HepG2 (cell line): ENCODE measurements at regions not wholly inside any gene's neighbourhood (a gene's known extent, or its start where the extent isn't known, plus 50 kb on each side); places are given as distances from the start of the nearest gene placed in this dataset.

Source experiments
- ATAC-seq: fragments of 200-7000 bp; cut with Tn5 transposase; 3 replicates; pipeline ENCODE4 v1.9.1; 2020; ENCODE audit warnings: mild to moderate bottlenecking, moderate library complexity
- BruUV-seq: library from RNA; stranded (reverse); fragments of 400-500 nt; replicated peaks from 2 replicates; lab custom pipeline; 2021; lab: Mats Ljungman, UMichigan
- CTCF ChIA-PET: fragments of 300-600 bp; formaldehyde crosslinking; extraction: SDS; loops from one replicate; lab custom pipeline; 2021; ENCODE audit warnings: low total read pairs, inconsistent platforms, low intra/inter-chr PET ratio; lab: Yijun Ruan, JAX
- POLR2A ChIA-PET: fragments of 350-600 bp; sonication (Branson Sonifier 250); formaldehyde crosslinking; loops from one replicate; lab custom pipeline; 2020; ENCODE audit warnings: antibody characterized with exemption, inconsistent platforms; lab: Yijun Ruan, JAX
- DNase-seq: peaks from one replicate; pipeline ENCODE4 v3.0.0-alpha.2; 2015; ENCODE audit warnings: low spot score
- FAIRE-seq: peaks from 3 replicates; lab custom pipeline; 2011; peaks lifted over from hg19 to GRCh38; lab: Jason Lieb, UNC
- H2AFZ ChIP-seq: one replicate; pipeline ENCODE4 v1.6.1; 2011; ENCODE audit warnings: low read length, inconsistent platforms
- H3K27ac ChIP-seq: fragments of 300-600 bp; 3 replicates; pipeline ENCODE4 v1.8.0; 2011; ENCODE audit warnings: mixed run types, mild to moderate bottlenecking, mixed read lengths, low read length, inconsistent platforms; ENCODE audit not compliant: insufficient read depth; ENCODE audit errors: extremely low read length
- H3K27me3 ChIP-seq, 2 experiments: fragments of 200-600 bp in 1 of 2; 2 replicates in 1 of 2; 3 replicates in 1 of 2; pipeline versions ENCODE4 v1.6.0 to v1.8.0; 2011; ENCODE audit warnings: low read length in 2 of 2, mild to moderate bottlenecking in 2 of 2, moderate library complexity in 2 of 2, inconsistent platforms in 1 of 2; ENCODE audit not compliant: insufficient read depth in 2 of 2, control insufficient read depth in 1 of 2
- H3K36me3 ChIP-seq, 2 experiments: fragments of 200-600 bp in 1 of 2; replicated peaks in 1 of 2; 2 replicates in 1 of 2; 3 replicates in 1 of 2; pipeline versions ENCODE4 v1.5.1 to v1.8.0; 2011; ENCODE audit warnings: low read length in 2 of 2, inconsistent platforms in 1 of 2; ENCODE audit not compliant: insufficient read depth in 2 of 2, control insufficient read depth in 1 of 2
- H3K4me1 ChIP-seq: 2 replicates; pipeline ENCODE4 v1.5.1; 2012; ENCODE audit warnings: low read length, inconsistent platforms; ENCODE audit not compliant: insufficient read depth
- H3K4me2 ChIP-seq: 2 replicates; pipeline ENCODE4 v1.6.0; 2011; ENCODE audit warnings: low read depth, low read length, inconsistent platforms
- H3K4me3 ChIP-seq, 3 experiments: fragments of 200-600 bp in 1 of 3; sonication (generic), shearing (Covaris generic) in 1 of 3; replicated peaks in 1 of 3; 2 replicates each; pipeline ENCODE4 v1.5.1; 2011 to 2016; ENCODE audit warnings: low read length in 3 of 3, inconsistent platforms in 2 of 3, low read depth in 2 of 3, mild to moderate bottlenecking in 2 of 3, control low read depth in 1 of 3, mixed read lengths in 1 of 3; ENCODE audit not compliant: insufficient read depth in 1 of 3
- H3K79me2 ChIP-seq: one replicate; pipeline ENCODE4 v1.6.1; 2011; ENCODE audit warnings: low read length, inconsistent platforms; ENCODE audit not compliant: insufficient read depth
- H3K9ac ChIP-seq: 2 replicates; pipeline ENCODE4 v1.6.0; 2011; ENCODE audit warnings: mild to moderate bottlenecking, low read depth, low read length, inconsistent platforms; ENCODE audit not compliant: insufficient read depth
- H3K9me3 ChIP-seq: 2 replicates; pipeline ENCODE4 v1.5.1; 2012; ENCODE audit warnings: mild to moderate bottlenecking, low read length
- H4K20me1 ChIP-seq: 2 replicates; pipeline ENCODE4 v1.6.0; 2011; ENCODE audit warnings: inconsistent platforms, mild to moderate bottlenecking, low read length, moderate library complexity; ENCODE audit not compliant: insufficient read depth
- CCAR2 ChIP-seq: fragments of 200-400 bp; formaldehyde crosslinking; optimal IDR thresholded peaks from 2 replicates; pipeline ENCODE3; 2018; ENCODE audit warnings: low read depth, mild to moderate bottlenecking, low read length, moderate library complexity
- DMTF1 ChIP-seq: sonication (generic); formaldehyde crosslinking; IDR thresholded peaks from 2 replicates; pipeline ENCODE4 v1.4.0; 2020; ENCODE audit warnings: mild to moderate bottlenecking, missing genetic modification reagents
- HCFC1 ChIP-seq: fragments of 150-350 bp; IDR thresholded peaks from 2 replicates; pipeline ENCODE4 v1.6.1; 2014; ENCODE audit warnings: low read depth, low read length
- HHEX ChIP-seq: IDR thresholded peaks from 2 replicates; pipeline ENCODE4 v1.6.1; 2016; ENCODE audit warnings: control low read depth
- IRX3 ChIP-seq: sonication (generic); formaldehyde crosslinking; IDR thresholded peaks from 2 replicates; pipeline ENCODE4 v1.8.1; 2023; ENCODE audit warnings: mild to moderate bottlenecking, low read depth, missing genetic modification reagents, borderline replicate concordance
- JUN ChIP-seq: sonication (generic); formaldehyde crosslinking; IDR thresholded peaks from 2 replicates; pipeline ENCODE4 v1.4.0; 2020; ENCODE audit warnings: mild to moderate bottlenecking, missing genetic modification reagents
- KLF12 ChIP-seq: sonication (generic); formaldehyde crosslinking; IDR thresholded peaks from 2 replicates; pipeline ENCODE4 v1.4.0; 2020; ENCODE audit warnings: missing genetic modification reagents, borderline replicate concordance
- PCBP1 ChIP-seq: fragments of 200-400 bp; formaldehyde crosslinking; IDR thresholded peaks from 2 replicates; pipeline ENCODE4 v1.6.1; 2017; ENCODE audit warnings: mild to moderate bottlenecking, low read depth, low read length, borderline replicate concordance
- SKI ChIP-seq: fragments of 450-650 bp; IDR thresholded peaks from one replicate; pipeline ENCODE4 v1.6.1; 2018; ENCODE audit warnings: mild to moderate bottlenecking; ENCODE audit not compliant: partially characterized antibody
- SKIL ChIP-seq: sonication (generic); formaldehyde crosslinking; IDR thresholded peaks from 2 replicates; pipeline ENCODE4 v1.8.0; 2022; ENCODE audit warnings: missing genetic modification reagents, mild to moderate bottlenecking, moderate library complexity, borderline replicate concordance
- THRA ChIP-seq: sonication (generic); formaldehyde crosslinking; IDR thresholded peaks from 2 replicates; pipeline ENCODE4 v1.4.0; 2020; ENCODE audit warnings: missing genetic modification reagents, borderline replicate concordance
- TOPORS ChIP-seq: sonication (generic); formaldehyde crosslinking; IDR thresholded peaks from 2 replicates; pipeline ENCODE4 v1.8.0; 2023; ENCODE audit warnings: mild to moderate bottlenecking, missing genetic modification reagents
- ZFP1 ChIP-seq: IDR thresholded peaks from 2 replicates; pipeline ENCODE4 v1.6.1; 2016
- ZFP62 ChIP-seq: sonication (generic); formaldehyde crosslinking; IDR thresholded peaks from 2 replicates; pipeline ENCODE4 v1.4.0; 2020; ENCODE audit warnings: missing genetic modification reagents
- ZNF230 ChIP-seq: sonication (generic); formaldehyde crosslinking; IDR thresholded peaks from 2 replicates; pipeline ENCODE4 v1.4.0; 2020; ENCODE audit warnings: mild to moderate bottlenecking, missing genetic modification reagents
- ZNF256 ChIP-seq: sonication (generic); formaldehyde crosslinking; conservative IDR thresholded peaks from 2 replicates; pipeline ENCODE4 v1.4.0; 2020; ENCODE audit warnings: missing genetic modification reagents
- ZNF446 ChIP-seq: sonication (generic); formaldehyde crosslinking; IDR thresholded peaks from 2 replicates; pipeline ENCODE4 v1.5.0; 2020; ENCODE audit warnings: mild to moderate bottlenecking, missing genetic modification reagents
- ZNF589 ChIP-seq: sonication (generic); formaldehyde crosslinking; conservative IDR thresholded peaks from 2 replicates; pipeline ENCODE4 v1.8.0; 2022; ENCODE audit warnings: mild to moderate bottlenecking, moderate library complexity, missing genetic modification reagents
- WGBS: methylation state at CpG from one replicate; pipeline ENCODE4 v1.1.6; 2017; ENCODE audit warnings: low lambda C conversion rate; 5-methylcytosine and 5-hydroxymethylcytosine counted together
- in situ Hi-C: cut with HindIII; loops from 2 replicates; pipeline ENCODE4 v1.10.0; 2017; ENCODE audit warnings: low pct_unique_long_range_greater_than_20kb; ENCODE audit not compliant: extremely low pct_ligation_motif_present
- intact Hi-C: fragments of 100-400 bp; cut with micrococcal nuclease; formaldehyde crosslinking; loops from one replicate; pipeline ENCODE4 v1.10.0; 2022; ENCODE audit not compliant: unreplicated experiment

- Histone ChIP-seq H3K4me3 (no peak overlapping the region), H3K9me3 (peaks cover 50% of the 10 kb centered on the region), H3K27ac (no peak overlapping the region), H3K4me2 (no peak overlapping the region), H3K4me1 (no peaks in the 10 kb centered on the region), H3K9ac (no peak overlapping the region), H3K27me3 (no peaks in the 10 kb centered on the region), H2AFZ (no peak overlapping the region), H3K79me2 (no peaks in the 10 kb centered on the region), H3K36me3 (no peaks in the 10 kb centered on the region), H4K20me1 (no peaks in the 10 kb centered on the region)
- CTCF ChIA-PET, result no interaction called here
- DNase-seq (no peak), FAIRE-seq (no peak), ATAC-seq (no peak)
- POLR2A ChIA-PET, result no interaction called here
- WGBS, result 4% methylated on average over 1 of the region's 1 CpG
- no TSS peak for BruUV-seq
- in situ Hi-C loops (no loop called here), intact Hi-C loops (no loop called here)
- no peak for TF ChIP-seq THRA
- TF ChIP-seq JUN (CRISPR knock-in tag), result no peak
- TF ChIP-seq SKIL, result no peak
- no peak for TF ChIP-seq HHEX (CRISPR knock-in tag)
- no peak for TF ChIP-seq PCBP1
- TF ChIP-seq CCAR2, result no peak
- TF ChIP-seq HCFC1, result no peak
- TF ChIP-seq DMTF1 (CRISPR knock-in tag), result no peak
- no peak for TF ChIP-seq TOPORS (CRISPR knock-in tag)
- no peak for TF ChIP-seq ZNF589 (CRISPR knock-in tag)
- no peak for TF ChIP-seq KLF12 (CRISPR knock-in tag)
- no peak for TF ChIP-seq ZNF256 (CRISPR knock-in tag)
- TF ChIP-seq SKI, result no peak
- TF ChIP-seq IRX3 (CRISPR knock-in tag), result no peak
- TF ChIP-seq ZFP62 (CRISPR knock-in tag), result no peak
- TF ChIP-seq ZFP1, result no peak
- no peak for TF ChIP-seq ZNF230 (CRISPR knock-in tag)
- no peak for TF ChIP-seq ZNF446 (CRISPR knock-in tag)
Observed at GRCh38 chr17:71296005-71296404, 824.8 kb upstream of the SOX9 start.
